ENCODE measurements at regions not wholly inside any gene's neighbourhood (a gene's known extent, or its start where the extent isn't known, plus 50 kb on each side); places are given as distances from the start of the nearest gene placed in this dataset.

DNA sequence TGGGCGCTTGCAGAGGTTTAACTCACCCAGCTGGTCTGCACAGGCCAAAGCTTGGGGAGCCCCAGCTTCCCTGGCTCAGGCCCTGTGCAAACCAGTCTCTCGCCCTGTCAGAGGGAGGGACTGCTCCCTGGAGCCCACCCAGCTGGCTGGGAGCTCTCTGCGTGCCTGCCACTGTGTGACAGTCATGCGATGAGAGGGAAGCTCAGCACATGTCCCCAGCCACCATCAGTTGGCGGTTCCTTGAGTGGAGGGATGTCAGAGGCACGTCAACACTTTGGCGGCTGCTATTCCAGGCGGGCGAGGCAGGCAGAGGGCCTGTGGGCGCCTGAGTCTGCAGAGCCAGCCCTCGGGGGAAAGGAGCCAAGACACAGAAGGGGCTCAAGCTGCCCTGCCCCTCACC, 324.6 kb downstream of the UACA start:
- DNase-seq = no peak

DNA sequence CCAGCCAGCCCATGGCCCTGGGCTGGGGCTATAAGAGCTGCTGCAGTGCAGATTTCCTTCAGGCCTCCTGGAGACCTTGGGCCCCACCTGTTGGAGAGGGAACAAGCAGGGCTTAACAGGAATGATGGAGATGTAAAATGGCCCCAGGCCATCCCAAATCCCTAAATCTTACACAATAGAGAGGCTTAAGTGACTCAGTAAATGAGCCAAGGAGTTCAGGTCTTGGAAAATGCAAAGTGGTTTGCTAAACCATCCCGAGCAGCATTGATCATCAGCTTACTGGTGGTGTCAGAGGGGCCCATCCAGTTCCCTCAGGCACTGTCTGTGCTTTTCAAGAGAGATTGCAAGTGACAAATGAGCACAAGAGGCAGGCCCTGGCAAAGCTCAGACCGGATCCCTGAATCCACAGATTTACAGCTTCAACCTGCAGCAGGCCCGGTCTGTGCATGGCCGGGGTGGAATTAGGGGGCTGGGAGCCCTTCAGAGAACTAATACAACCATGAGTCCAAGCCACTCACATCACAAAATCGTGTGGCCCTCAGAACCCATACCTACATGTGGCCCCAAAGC, 325.4 kb downstream of the UACA start:
- DNase-seq = no peak

- DNase-seq = no peak
Measured at GRCh38 chr15:70437089-70437488, 326.3 kb downstream of the UACA start.

- no peak for DNase-seq
Measured at GRCh38 chr15:70436428-70436827, 326.9 kb downstream of the UACA start.

GRCh38 chr15:70435872-70436271, 327.5 kb downstream of the UACA start:
- no peak for DNase-seq

DNA sequence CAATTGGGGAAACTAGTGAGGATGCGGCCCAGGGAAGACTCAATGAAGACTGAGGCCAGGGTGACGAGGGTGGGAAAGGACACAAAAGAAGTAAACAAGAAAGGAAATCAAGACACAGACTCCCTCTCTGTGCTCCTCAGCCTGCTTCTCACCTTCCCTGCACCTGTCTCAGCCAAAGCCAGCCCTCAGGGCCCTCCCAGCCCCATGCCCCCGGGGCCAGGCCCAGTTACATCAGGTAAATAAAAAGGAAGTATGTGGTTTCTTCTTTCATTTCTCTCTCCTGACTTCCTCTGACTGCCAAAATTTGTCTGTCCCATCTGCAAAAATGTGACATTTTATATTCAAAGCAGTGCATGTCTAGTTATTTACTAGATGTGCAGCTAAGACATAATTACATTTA, 328.0 kb downstream of the UACA start:
- DNase-seq = no peak

GRCh38 chr15:70433586-70434324, 329.6 kb downstream of the UACA start:
- DNase-seq = no peak

DNA sequence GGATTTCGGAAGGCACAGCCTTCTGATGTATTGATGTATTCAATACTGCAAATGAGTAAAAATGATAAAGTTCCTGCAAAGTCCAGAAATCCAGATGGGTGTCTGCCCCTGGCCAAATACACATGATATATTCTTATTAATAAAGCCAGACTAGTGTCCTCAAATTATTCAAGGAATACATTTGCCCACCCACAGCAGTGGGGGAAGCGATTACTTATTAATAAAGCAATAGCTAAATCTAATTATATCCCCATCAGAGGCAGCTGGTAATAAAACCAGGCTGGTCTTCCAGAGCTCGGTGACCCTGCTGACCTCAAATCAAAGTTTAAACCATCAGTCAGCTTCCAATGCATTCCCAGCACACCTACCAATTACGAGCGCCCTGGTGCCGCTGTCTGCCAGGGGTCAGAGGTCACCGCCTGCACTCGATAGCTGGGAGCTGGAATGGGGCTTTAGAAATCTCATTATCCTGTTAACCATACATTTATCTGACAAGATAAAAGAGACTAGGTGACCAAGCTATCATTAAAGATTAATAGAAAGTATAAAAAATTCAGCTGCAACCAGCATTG, 330.3 kb downstream of the UACA start:
- peak; percentile 51 for DNase-seq

DNA sequence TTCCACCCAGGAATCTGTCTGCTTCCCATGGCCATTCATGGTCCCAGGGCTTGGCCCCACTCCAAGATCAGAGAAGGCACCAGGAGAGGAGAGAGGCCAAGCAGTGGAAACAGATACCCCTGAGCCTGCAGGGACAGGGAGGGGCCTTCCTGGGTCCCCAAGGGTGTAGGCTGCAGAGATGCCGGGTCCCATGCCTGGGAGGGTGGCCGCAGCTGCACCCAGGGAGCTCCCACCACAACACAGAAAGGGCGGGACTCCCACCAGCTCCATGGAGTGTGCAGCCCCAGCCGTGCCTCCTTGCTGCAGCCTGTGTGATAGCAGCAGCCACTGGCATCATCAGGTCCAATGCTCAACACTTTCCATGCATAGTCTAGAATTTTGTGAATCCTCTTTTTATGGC, 331.5 kb downstream of the UACA start:
- DNase-seq = no peak

DNA sequence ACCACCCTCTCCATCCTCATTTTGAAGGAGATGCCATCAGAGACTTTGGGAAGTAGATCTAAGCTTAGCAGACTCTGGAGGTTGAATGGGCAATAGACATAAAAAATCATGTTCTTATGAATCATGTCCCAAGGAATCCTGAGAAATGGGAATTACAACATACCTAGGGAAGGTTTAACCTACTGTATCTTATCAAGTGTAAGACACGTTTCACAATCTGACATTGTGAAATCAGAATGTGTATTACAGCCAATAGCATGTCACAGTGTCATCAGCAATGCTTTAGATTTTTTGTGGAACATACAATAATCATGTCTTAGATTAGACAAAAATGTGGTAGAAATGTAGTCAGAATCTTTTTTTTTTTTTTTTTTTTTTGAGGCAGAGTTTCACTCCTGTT, 332.4 kb upstream of the TLE3 start:
- DNase-seq = no peak

DNA sequence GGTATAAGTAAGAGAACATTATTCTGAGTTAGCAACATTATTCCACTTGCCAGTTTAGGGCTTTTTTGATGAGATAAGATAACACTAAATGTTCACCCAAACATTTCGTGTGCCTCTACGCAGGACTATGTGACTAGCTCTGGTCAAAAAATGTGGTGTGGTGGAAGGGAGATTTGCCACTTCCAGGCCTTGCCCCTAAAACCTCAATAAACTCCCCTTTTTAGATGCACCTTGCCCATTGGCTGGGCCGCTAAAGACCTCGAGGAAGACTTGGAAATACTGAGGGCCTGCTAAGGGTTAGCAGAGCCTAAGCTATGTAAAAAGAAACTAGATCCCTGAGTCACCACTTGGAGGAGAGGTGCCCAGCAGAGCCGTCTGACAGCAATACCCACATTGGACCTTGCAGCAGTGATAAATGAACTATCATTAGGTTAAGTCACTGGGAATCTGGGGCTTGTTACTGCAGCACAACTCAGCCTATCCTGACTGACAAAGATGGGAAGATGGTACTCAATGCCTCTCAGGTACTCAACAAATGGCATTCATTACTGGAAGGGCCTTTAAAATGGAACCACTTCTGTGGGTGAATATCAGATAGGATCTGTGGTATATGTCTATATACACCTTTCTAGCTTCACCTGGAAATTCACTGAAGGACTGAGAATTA, 331.5 kb upstream of the TLE3 start:
- DNase-seq = no peak

GRCh38 chr15:70428211-70428822, 330.6 kb upstream of the TLE3 start:
- DNase-seq = no peak

DNA sequence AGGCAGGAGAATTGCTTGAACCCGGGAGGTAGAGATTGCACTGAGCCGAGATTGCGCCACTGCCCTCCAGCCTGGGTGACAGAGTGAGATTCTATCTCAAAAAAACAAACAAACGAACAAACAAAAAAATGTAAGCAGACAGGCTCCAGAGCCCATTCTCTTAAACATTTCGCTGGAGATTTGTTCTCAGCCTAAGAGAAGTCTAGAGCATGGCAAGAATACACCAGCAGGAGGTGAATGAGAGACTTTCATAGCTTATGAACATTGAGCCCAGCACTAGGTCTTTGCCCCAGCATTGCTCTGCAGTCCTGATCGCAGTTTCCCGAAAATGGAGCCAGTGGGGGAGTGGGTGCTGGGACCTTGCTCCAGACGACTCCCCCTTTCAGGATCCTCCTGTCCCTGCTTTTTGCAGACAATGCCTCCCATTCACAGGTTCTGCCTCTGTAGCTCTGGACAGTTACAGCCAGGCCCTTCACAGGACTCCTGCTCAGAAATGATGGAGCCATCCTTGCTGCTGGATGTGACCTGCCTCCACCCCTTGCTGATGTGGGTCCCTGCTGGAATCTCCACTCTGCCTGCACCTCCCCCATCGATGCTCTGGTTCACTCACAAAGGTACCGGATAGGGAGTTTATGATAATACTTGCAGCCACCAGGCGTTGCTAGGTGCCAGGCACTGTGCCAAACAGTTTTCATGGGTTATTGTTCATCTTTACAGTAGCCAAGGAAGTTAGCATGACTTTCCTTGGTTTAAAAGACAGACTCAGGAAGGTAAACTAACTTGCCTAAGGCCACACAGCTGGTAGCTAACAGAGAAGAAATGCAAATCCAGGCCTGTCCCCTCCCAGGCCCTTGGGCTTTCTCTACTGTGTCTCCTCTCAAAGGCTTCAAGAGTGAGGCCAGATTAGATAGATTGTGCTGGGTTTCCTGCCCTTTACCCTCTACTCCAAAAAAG, 329.7 kb upstream of the TLE3 start:
- no peak for DNase-seq

- DNase-seq = no peak
Measured at GRCh38 chr15:70426096-70426821, 328.5 kb upstream of the TLE3 start.

- DNase-seq = no peak
Measured at GRCh38 chr15:70424937-70425411, 327.3 kb upstream of the TLE3 start.

- no peak for DNase-seq
Measured at GRCh38 chr15:70423267-70423666, 325.6 kb upstream of the TLE3 start.

- DNase-seq = no peak
Measured at GRCh38 chr15:70422342-70422741, 324.6 kb upstream of the TLE3 start.

GRCh38 chr15:70420948-70421482, 323.3 kb upstream of the TLE3 start:
- no peak for DNase-seq

- DNase-seq = no peak
Measured at GRCh38 chr15:70420086-70420947, 322.6 kb upstream of the TLE3 start.

DNA sequence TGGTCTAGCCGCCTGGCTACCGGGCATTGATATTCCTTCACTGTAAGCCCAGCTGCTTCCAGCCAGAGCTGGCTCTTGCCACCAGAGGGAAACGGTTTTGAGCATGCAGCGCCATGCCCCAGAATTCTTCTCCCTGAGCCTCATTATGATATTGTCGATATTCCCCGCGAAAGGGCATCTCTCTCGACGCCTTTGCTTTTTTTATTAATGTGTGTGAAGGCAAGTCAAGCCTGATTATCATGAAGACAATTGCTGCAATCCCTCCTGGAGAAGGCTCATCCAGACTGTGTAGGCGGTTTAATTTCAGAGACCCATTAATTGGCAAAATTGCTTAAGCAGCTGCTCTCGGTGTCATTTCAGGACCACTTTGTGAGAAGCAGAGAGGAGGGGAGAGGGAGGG, 321.2 kb upstream of the TLE3 start:
- peak; percentile 17 for DNase-seq
